Body of pancreas (tissue), 4 donors: ENCODE measurements at regions not wholly inside any gene's neighbourhood (a gene's known extent, or its start where the extent isn't known, plus 50 kb on each side); places are given as distances from the start of the nearest gene placed in this dataset.

Experiments
- ATAC-seq: fragments of 150-250 bp; one replicate; pipeline ENCODE4 v1.9.1; 2016
- DNase-seq, 4 donors: peaks; one replicate each; pipeline ENCODE4 v3.0.0-alpha.2; 2019
- H3K27ac ChIP-seq, 4 donors: fragments of 200-600 bp; sonication (generic); 1 replicate in 3 of 4; 2 replicates in 1 of 4; pipeline versions ENCODE4 v1.5.1 to v1.6.1; 2016 to 2019; ENCODE audit warnings: mild to moderate bottlenecking in 1 of 4, mixed read lengths in 1 of 4, moderate library complexity in 1 of 4
- H3K27me3 ChIP-seq, 2 donors: fragments of 200-600 bp; sonication (generic); one replicate each; pipeline ENCODE4 v1.6.0; 2016; ENCODE audit warnings: mild to moderate bottlenecking in 1 of 2
- H3K36me3 ChIP-seq, 2 donors: fragments of 200-600 bp; sonication (generic); replicated peaks in 1 of 2; 2 replicates each; pipeline ENCODE4 v1.5.1; 2016; ENCODE audit warnings: low read depth in 2 of 2; ENCODE audit not compliant: insufficient read depth in 1 of 2
- H3K4me1 ChIP-seq: fragments of 200-600 bp; sonication (generic); one replicate; pipeline ENCODE4 v1.6.0; 2016
- H3K4me3 ChIP-seq, 2 donors: fragments of 200-600 bp; sonication (generic); 1 replicate in 1 of 2; 2 replicates in 1 of 2; pipeline ENCODE4 v1.5.1; 2016 to 2019
- H3K9me3 ChIP-seq, 3 donors: fragments of 200-600 bp; sonication (generic); 1 replicate in 2 of 3; 2 replicates in 1 of 3; pipeline ENCODE4 v1.5.1; 2016
- CTCF ChIP-seq, 7 experiments: fragments of 450-650 bp in 4 of 7; fragments of 200-600 bp in 3 of 7; sonication (generic) in 3 of 7; IDR thresholded peaks; one replicate each; pipeline ENCODE4 v1.5.1; 2016 to 2019; ENCODE audit warnings: antibody characterized with exemption in 7 of 7
- POLR2A ChIP-seq, 3 donors: fragments of 450-650 bp; IDR thresholded peaks; one replicate each; pipeline ENCODE4 v1.6.1; 2016; ENCODE audit warnings: antibody characterized with exemption in 3 of 3, mild to moderate bottlenecking in 2 of 3
- WGBS, 2 donors: methylation state at CpG; one replicate each; pipeline ENCODE4 v1.1.5; 2017; 5-methylcytosine and 5-hydroxymethylcytosine counted together
- intact Hi-C: fragments of 100-400 bp; cut with DNase I; formaldehyde crosslinking; loops from one replicate; pipeline ENCODE4 v1.15.1; 2023

GRCh38 chr5:120017513-120017912 lies 388.2 kb downstream of the FAM170A start:
- Histone ChIP-seq H3K27me3 (no peaks in the 10 kb centered on the region), H3K4me1 (no peaks in the 10 kb centered on the region), H3K27ac (no peak overlapping the region), H3K36me3 (no peaks in the 10 kb centered on the region), H3K9me3 (no peaks in the 10 kb centered on the region), H3K4me3 (no peak overlapping the region)
- ATAC-seq: no peak
- no peak for DNase-seq
- TF ChIP-seq POLR2A (IDR thresholded peaks at IDR 0.05): no peak
- no peak for TF ChIP-seq CTCF (IDR thresholded peaks at IDR 0.05)
- intact Hi-C loops: no loop called here

- DNase-seq: no peak
- no peaks in the 10 kb centered on the region for H3K4me1 ChIP-seq
- no peaks in the 10 kb centered on the region for H3K9me3 ChIP-seq
- no peak overlapping the region for H3K4me3 ChIP-seq
- H3K27me3 ChIP-seq: no peaks in the 10 kb centered on the region
- H3K27ac ChIP-seq: no peak overlapping the region
- ATAC-seq: no peak
- intact Hi-C loops: no loop called here
- TF ChIP-seq CTCF (IDR thresholded peaks at IDR 0.05) (no peak), POLR2A (IDR thresholded peaks at IDR 0.05) (no peak)
- no peaks in the 10 kb centered on the region for H3K36me3 ChIP-seq
These were observed 405.8 kb downstream of the FAM170A start for GRCh38 chr5:120035181-120035580.

GRCh38 chr5:120035815-120036577 lies 406.6 kb downstream of the FAM170A start:
- H3K4me1 ChIP-seq: no peaks in the 10 kb centered on the region
- no peak for TF ChIP-seq CTCF (IDR thresholded peaks at IDR 0.05)
- TF ChIP-seq POLR2A (IDR thresholded peaks at IDR 0.05): no peak
- intact Hi-C loops: no loop called here
- no peaks in the 10 kb centered on the region for H3K9me3 ChIP-seq
- H3K36me3 ChIP-seq: no peaks in the 10 kb centered on the region
- no peaks in the 10 kb centered on the region for H3K27me3 ChIP-seq
- WGBS, 2 donors: 83 to 84% methylated on average over 16 of the region's 16 CpGs
- H3K27ac ChIP-seq: no peak overlapping the region
- ATAC-seq (no peak), DNase-seq (no peak)
- no peak overlapping the region for H3K4me3 ChIP-seq

- 57 to 61% methylated on average over 3 of the region's 3 CpGs for WGBS, 2 donors
- Histone ChIP-seq H3K27ac (no peak overlapping the region), H3K27me3 (no peaks in the 10 kb centered on the region), H3K4me3 (no peak overlapping the region), H3K4me1 (no peaks in the 10 kb centered on the region), H3K36me3 (no peaks in the 10 kb centered on the region), H3K9me3 (no peaks in the 10 kb centered on the region)
- DNase-seq (no peak), ATAC-seq (no peak)
- no peak for TF ChIP-seq CTCF (IDR thresholded peaks at IDR 0.05)
- TF ChIP-seq POLR2A (IDR thresholded peaks at IDR 0.05): no peak
- intact Hi-C loops: no loop called here
These were observed 408.1 kb downstream of the FAM170A start for GRCh38 chr5:120037451-120037850.

- Histone ChIP-seq H3K4me1 (no peaks in the 10 kb centered on the region), H3K4me3 (no peak overlapping the region), H3K36me3 (no peaks in the 10 kb centered on the region), H3K9me3 (no peaks in the 10 kb centered on the region), H3K27ac (no peak overlapping the region), H3K27me3 (no peaks in the 10 kb centered on the region)
- intact Hi-C loops: no loop called here
- 64 to 68% methylated on average over 3 of the region's 3 CpGs for WGBS, 2 donors
- DNase-seq (no peak), ATAC-seq (no peak)
- TF ChIP-seq CTCF (IDR thresholded peaks at IDR 0.05) (no peak), POLR2A (IDR thresholded peaks at IDR 0.05) (no peak)
These were observed 409.8 kb downstream of the FAM170A start for GRCh38 chr5:120039111-120039510.
